GM12892 (cell line): ENCODE measurements at regions not wholly inside any gene's neighbourhood (a gene's known extent, or its start where the extent isn't known, plus 50 kb on each side); places are given as distances from the start of the nearest gene placed in this dataset.

Source experiments
- POLR2A ChIP-seq: IDR thresholded peaks from 2 replicates; pipeline ENCODE4 v1.6.1; 2011; ENCODE audit warnings: low read depth, low read length, control low read depth
- POLR2AphosphoS5 ChIP-seq: IDR thresholded peaks from 2 replicates; pipeline ENCODE4 v1.6.1; 2011; ENCODE audit warnings: low read depth, low read length, control low read depth
- TAF1 ChIP-seq: IDR thresholded peaks from 2 replicates; pipeline ENCODE4 v1.6.1; 2011; ENCODE audit warnings: low read depth, mild to moderate bottlenecking, control low read depth, low read length, borderline replicate concordance

DNA sequence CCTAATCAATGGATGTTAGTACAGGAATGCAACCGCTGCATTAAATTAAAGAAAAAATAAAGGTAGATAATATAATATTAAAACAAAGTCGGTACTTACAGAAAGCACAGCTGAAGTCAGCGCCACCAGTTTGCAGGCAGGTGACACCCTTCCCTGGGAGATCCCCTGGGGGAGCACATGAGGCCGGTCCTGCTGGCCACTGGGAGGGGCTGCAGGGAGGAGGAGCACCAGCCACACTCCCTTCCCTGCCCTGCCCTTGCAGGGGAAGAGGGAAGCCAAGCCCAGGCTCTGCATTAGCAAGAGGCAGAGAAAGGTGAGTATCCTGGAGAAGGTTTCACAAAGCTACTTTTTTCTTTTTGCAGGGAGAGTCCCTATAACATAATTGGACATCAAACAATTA, 507.0 kb downstream of the AJAP1 start:
- no peak for TF ChIP-seq TAF1
- no peak for TF ChIP-seq POLR2A
- TF ChIP-seq POLR2AphosphoS5: no peak
